HCT116 (cell line): ENCODE measurements at regions not wholly inside any gene's neighbourhood (a gene's known extent, or its start where the extent isn't known, plus 50 kb on each side); places are given as distances from the start of the nearest gene placed in this dataset.

Experiments used
- ATAC-seq: fragments of 200-7000 bp; cut with Tn5 transposase; 2 replicates; pipeline ENCODE4 v1.9.1; 2020; ENCODE audit warnings: mild to moderate bottlenecking, moderate library complexity
- BruUV-seq: library from RNA; stranded (reverse); fragments of 400-500 nt; replicated peaks from 2 replicates; lab custom pipeline; 2021; lab: Mats Ljungman, UMichigan
- CTCF ChIA-PET: fragments of 300-600 bp; sonication (Branson Sonifier 250); formaldehyde crosslinking; loops from one replicate; lab custom pipeline; 2021; ENCODE audit warnings: antibody characterized with exemption; lab: Charles Lee
- POLR2A ChIA-PET: fragments of 300-600, 350-600 bp; sonication (Branson Sonifier 250); formaldehyde crosslinking; loops from one replicate; lab custom pipeline; 2021; ENCODE audit warnings: antibody characterized with exemption; lab: Charles Lee
- RAD21 ChIA-PET, 2 experiments: fragments of 300-600 bp; sonication (Branson Sonifier 250); formaldehyde crosslinking; loops; one replicate each; lab custom pipeline; 2023; ENCODE audit warnings: low total read pairs in 2 of 2; ENCODE audit not compliant: uncharacterized antibody in 2 of 2, unreplicated experiment in 2 of 2, low non-redundant PET in 1 of 2; lab: Charles Lee
- DNase-seq: peaks from one replicate; pipeline ENCODE4 v3.0.0-alpha.2; 2010; ENCODE audit warnings: low read depth, low spot score
- H2AFZ ChIP-seq: fragments of 200-600 bp; shearing (Covaris generic), sonication (generic); 2 replicates; pipeline ENCODE4 v1.6.1; 2017; ENCODE audit warnings: low read depth, mixed run types, mixed read lengths, antibody characterized with exemption, low read length; ENCODE audit not compliant: poor library complexity, severe bottlenecking
- H3K27ac ChIP-seq: 2 replicates; pipeline ENCODE4 v1.5.1; 2012; ENCODE audit warnings: low read depth, low read length
- H3K27me3 ChIP-seq: fragments of 200-600 bp; sonication (generic); 2 replicates; pipeline ENCODE4 v1.6.1; 2016; ENCODE audit warnings: mixed run types, low read length, mixed read lengths; ENCODE audit not compliant: insufficient read depth
- H3K36me3 ChIP-seq, 2 experiments: fragments of 200-500 bp in 1 of 2; fragments of 200-600 bp in 1 of 2; sonication (Bioruptor generic) in 1 of 2; sonication (generic) in 1 of 2; 2 replicates each; pipeline versions ENCODE4 v1.5.1 to v1.6.1; 2014 to 2016; ENCODE audit warnings: low read length in 2 of 2, inconsistent platforms in 1 of 2, mixed read lengths in 1 of 2, mixed run types in 1 of 2; ENCODE audit not compliant: insufficient read depth in 2 of 2, control insufficient read depth in 1 of 2
- H3K4me1 ChIP-seq, 2 experiments: fragments of 200-600 bp in 1 of 2; sonication (generic) in 1 of 2; 2 replicates each; pipeline versions ENCODE4 v1.5.1 to v1.6.1; 2012 to 2017; ENCODE audit warnings: low read length in 2 of 2, inconsistent platforms in 1 of 2, mild to moderate bottlenecking in 1 of 2, mixed read lengths in 1 of 2, mixed run types in 1 of 2, moderate library complexity in 1 of 2; ENCODE audit not compliant: insufficient read depth in 2 of 2, control insufficient read depth in 1 of 2
- H3K4me2 ChIP-seq: fragments of 200-600 bp; sonication (generic); 2 replicates; pipeline ENCODE4 v1.6.1; 2017; ENCODE audit warnings: mixed run types, low read length, mixed read lengths
- H3K4me3 ChIP-seq, 2 experiments: fragments of 200-600 bp in 1 of 2; sonication (generic) in 1 of 2; replicated peaks in 1 of 2; 2 replicates each; pipeline ENCODE4 v1.5.1; 2011 to 2016; ENCODE audit warnings: low read length in 2 of 2, control low read depth in 1 of 2, low read depth in 1 of 2, mild to moderate bottlenecking in 1 of 2, mixed read lengths in 1 of 2, mixed run types in 1 of 2
- H3K79me2 ChIP-seq: fragments of 200-600 bp; sonication (generic); 2 replicates; pipeline ENCODE4 v1.6.1; 2017; ENCODE audit warnings: mild to moderate bottlenecking, mixed run types, low read length, moderate library complexity, mixed read lengths; ENCODE audit not compliant: insufficient read depth
- H3K9ac ChIP-seq: fragments of 200-600 bp; sonication (generic); 2 replicates; pipeline ENCODE4 v1.6.1; 2016; ENCODE audit warnings: low read length, mixed read lengths
- H3K9me2 ChIP-seq: fragments of 200-600 bp; sonication (generic), shearing (Covaris generic); 2 replicates; pipeline ENCODE4 v1.6.1; 2017; ENCODE audit warnings: mixed run types, mild to moderate bottlenecking, moderate library complexity; ENCODE audit not compliant: insufficient read depth
- H3K9me3 ChIP-seq, 2 experiments: fragments of 200-500 bp in 1 of 2; fragments of 200-600 bp in 1 of 2; sonication (Bioruptor generic) in 1 of 2; sonication (generic) in 1 of 2; 2 replicates each; pipeline ENCODE4 v1.6.1; 2014 to 2017; ENCODE audit warnings: low read length in 2 of 2, mixed read lengths in 2 of 2, inconsistent platforms in 1 of 2, low read depth in 1 of 2, mild to moderate bottlenecking in 1 of 2, mixed run types in 1 of 2, moderate library complexity in 1 of 2; ENCODE audit not compliant: control insufficient read depth in 1 of 2, insufficient read depth in 1 of 2
- H4K20me1 ChIP-seq: fragments of 200-600 bp; sonication (generic), shearing (Covaris generic); 2 replicates; pipeline ENCODE4 v1.6.1; 2017; ENCODE audit warnings: mixed run types, mild to moderate bottlenecking, moderate library complexity; ENCODE audit not compliant: insufficient read depth
- ATF3 ChIP-seq: IDR thresholded peaks from 2 replicates; pipeline ENCODE4 v1.6.1; 2012
- EGR1 ChIP-seq: IDR thresholded peaks from 2 replicates; pipeline ENCODE4 v1.6.1; 2012; ENCODE audit warnings: low read depth
- EZH2phosphoT487 ChIP-seq: fragments of 200-600 bp; IDR thresholded peaks from 2 replicates; pipeline ENCODE4 v1.6.1; 2018; ENCODE audit warnings: antibody characterized with exemption, borderline replicate concordance
- FOSL1 ChIP-seq: IDR thresholded peaks from 2 replicates; pipeline ENCODE4 v1.6.1; 2012; ENCODE audit warnings: low read depth
- POLR2A ChIP-seq: IDR thresholded peaks from 2 replicates; pipeline ENCODE4 v1.7.0; 2011; ENCODE audit warnings: borderline replicate concordance; ENCODE audit not compliant: insufficient read depth, insufficient read length; ENCODE audit errors: extremely low read depth
- RAD21 ChIP-seq: IDR thresholded peaks from 2 replicates; pipeline ENCODE4 v1.6.1; 2012; ENCODE audit warnings: low read depth, mild to moderate bottlenecking
- SRF ChIP-seq: IDR thresholded peaks from 2 replicates; pipeline ENCODE4 v1.6.1; 2012; ENCODE audit warnings: low read depth
- YY1 ChIP-seq: IDR thresholded peaks from 2 replicates; pipeline ENCODE4 v1.6.1; 2011; ENCODE audit warnings: low read length, low read depth, moderate library complexity, mild to moderate bottlenecking; ENCODE audit not compliant: insufficient replicate concordance; ENCODE audit errors: extremely low read depth
- ZFX ChIP-seq: fragments of 450-650 bp; IDR thresholded peaks from 2 replicates; pipeline ENCODE4 v1.6.1; 2017
- ZNF274 ChIP-seq: fragments of 200-500 bp; sonication (Bioruptor generic); IDR thresholded peaks from 2 replicates; pipeline ENCODE4 v1.6.1; 2014; ENCODE audit warnings: mild to moderate bottlenecking, low read depth, low read length, inconsistent platforms
- intact Hi-C: fragments of 100-400 bp; cut with micrococcal nuclease; formaldehyde crosslinking; loops from 2 replicates; pipeline ENCODE4 v1.10.0; 2022

GRCh38 chr14:44417809-44418208 lies 89.3 kb downstream of the FSCB start:
- Histone ChIP-seq H3K4me1 (no peaks in the 10 kb centered on the region), H2AFZ (no peak overlapping the region), H3K79me2 (no peaks in the 10 kb centered on the region), H3K9me2 (no peaks in the 10 kb centered on the region), H3K4me2 (no peak overlapping the region), H3K9ac (no peak overlapping the region), H3K27me3 (no peaks in the 10 kb centered on the region), H3K4me3 (no peak overlapping the region), H4K20me1 (no peaks in the 10 kb centered on the region), H3K9me3 (no peaks in the 10 kb centered on the region), H3K36me3 (no peaks in the 10 kb centered on the region), H3K27ac (no peak overlapping the region)
- no peak for ATAC-seq
- RAD21 ChIA-PET = no interaction called here
- DNase-seq = no peak
- BruUV-seq = no TSS peak
- no peak for TF ChIP-seq YY1
- TF ChIP-seq ATF3 = no peak
- TF ChIP-seq POLR2A = no peak
- TF ChIP-seq EZH2phosphoT487 = no peak
- no peak for TF ChIP-seq EGR1
- TF ChIP-seq SRF = no peak
- POLR2A ChIA-PET = no interaction called here
- intact Hi-C loops = no loop called here
- CTCF ChIA-PET = no interaction called here

GRCh38 chr14:44414646-44415045 lies 92.4 kb downstream of the FSCB start:
- H4K20me1 ChIP-seq = no peaks in the 10 kb centered on the region
- no peaks in the 10 kb centered on the region for H3K36me3 ChIP-seq
- H3K9me2 ChIP-seq = no peaks in the 10 kb centered on the region
- no TSS peak for BruUV-seq
- DNase-seq = no peak
- no peaks in the 10 kb centered on the region for H3K27me3 ChIP-seq
- no peaks in the 10 kb centered on the region for H3K4me1 ChIP-seq
- no peak overlapping the region for H3K27ac ChIP-seq
- ChIA-PET CTCF (no interaction called here), RAD21 (no interaction called here), POLR2A (no interaction called here)
- intact Hi-C loops = no loop called here
- no peaks in the 10 kb centered on the region for H3K9me3 ChIP-seq
- no peak overlapping the region for H2AFZ ChIP-seq
- TF ChIP-seq EZH2phosphoT487 (no peak), RAD21 (no peak), ZFX (no peak), YY1 (no peak), FOSL1 (no peak), ZNF274 (no peak)
- TF ChIP-seq, all 23 proteins: peak for 0
- no peak overlapping the region for H3K4me2 ChIP-seq
- H3K79me2 ChIP-seq = no peaks in the 10 kb centered on the region
- no peak overlapping the region for H3K9ac ChIP-seq
- no peak overlapping the region for H3K4me3 ChIP-seq
- ATAC-seq = no peak
